Type B pancreatic cell (in vitro differentiated cells): ENCODE measurements at regions not wholly inside any gene's neighbourhood (a gene's known extent, or its start where the extent isn't known, plus 50 kb on each side); places are given as distances from the start of the nearest gene placed in this dataset.

Experiments used
- DNase-seq: peaks from one replicate; pipeline ENCODE4 v3.0.0; 2021; ENCODE audit warnings: mixed read lengths; ENCODE audit not compliant: unreplicated experiment; ENCODE audit errors: extremely low spot score
- H3K27ac Mint-ChIP-seq: 2 replicates; pipeline ENCODE4 v1.8.0; 2021; ENCODE audit warnings: mild to moderate bottlenecking, mixed read lengths
- H3K27me3 Mint-ChIP-seq: 2 replicates; pipeline ENCODE4 v1.8.0; 2021; ENCODE audit warnings: mixed read lengths
- H3K36me3 Mint-ChIP-seq: 2 replicates; pipeline ENCODE4 v1.8.0; 2021; ENCODE audit warnings: mixed read lengths
- H3K4me1 Mint-ChIP-seq: one replicate; pipeline ENCODE4 v1.8.0; 2021; ENCODE audit warnings: mixed read lengths; ENCODE audit not compliant: unreplicated experiment
- H3K4me3 Mint-ChIP-seq: 2 replicates; pipeline ENCODE4 v1.8.0; 2021; ENCODE audit warnings: mild to moderate bottlenecking, mixed read lengths
- H3K9me3 Mint-ChIP-seq: 2 replicates; pipeline ENCODE4 v1.8.0; 2021; ENCODE audit warnings: mixed read lengths
- CTCF ChIP-seq: fragments of 200-600 bp; sonication (generic); conservative IDR thresholded peaks from 2 replicates; pipeline ENCODE4 v1.5.0; 2021; ENCODE audit warnings: antibody characterized with exemption, mild to moderate bottlenecking

- Mint-ChIP-seq H3K36me3 (no peaks in the 10 kb centered on the region), H3K9me3 (peaks cover 5% of the 10 kb centered on the region), H3K4me3 (no peak overlapping the region), H3K27ac (no peak overlapping the region), H3K4me1 (peaks cover 9% of the 10 kb centered on the region), H3K27me3 (no peaks in the 10 kb centered on the region)
- no peak for DNase-seq
- peak; percentile 75 for TF ChIP-seq CTCF
These were observed 68.5 kb downstream of the TMCO5A start for GRCh38 chr15:38002883-38003477.

- no peaks in the 10 kb centered on the region for H3K27me3 Mint-ChIP-seq
- H3K27ac Mint-ChIP-seq: no peak overlapping the region
- peaks cover 2% of the 10 kb centered on the region for H3K9me3 Mint-ChIP-seq
- H3K4me3 Mint-ChIP-seq: no peak overlapping the region
- peaks cover 9% of the 10 kb centered on the region for H3K4me1 Mint-ChIP-seq
- DNase-seq: no peak
- H3K36me3 Mint-ChIP-seq: no peaks in the 10 kb centered on the region
- no peak for TF ChIP-seq CTCF
These were observed 69.9 kb downstream of the TMCO5A start for GRCh38 chr15:38004218-38004861.

- H3K4me3 Mint-ChIP-seq: no peak overlapping the region
- H3K27me3 Mint-ChIP-seq: no peaks in the 10 kb centered on the region
- no peak for TF ChIP-seq CTCF
- peak overlapping the region; percentile 3 for H3K27ac Mint-ChIP-seq
- no peaks in the 10 kb centered on the region for H3K36me3 Mint-ChIP-seq
- no peaks in the 10 kb centered on the region for H3K9me3 Mint-ChIP-seq
- no peak for DNase-seq
- H3K4me1 Mint-ChIP-seq: peaks cover 9% of the 10 kb centered on the region
These were observed 71.7 kb downstream of the TMCO5A start for GRCh38 chr15:38005953-38006808.

- H3K4me1 Mint-ChIP-seq: peaks cover 9% of the 10 kb centered on the region
- no peaks in the 10 kb centered on the region for H3K36me3 Mint-ChIP-seq
- no peaks in the 10 kb centered on the region for H3K9me3 Mint-ChIP-seq
- H3K27ac Mint-ChIP-seq: no peak overlapping the region
- no peak overlapping the region for H3K4me3 Mint-ChIP-seq
- no peaks in the 10 kb centered on the region for H3K27me3 Mint-ChIP-seq
- no peak for TF ChIP-seq CTCF
- DNase-seq: no peak
These were observed 76.0 kb downstream of the TMCO5A start for GRCh38 chr15:38010395-38010794.

- H3K36me3 Mint-ChIP-seq: no peaks in the 10 kb centered on the region
- H3K9me3 Mint-ChIP-seq: no peaks in the 10 kb centered on the region
- no peaks in the 10 kb centered on the region for H3K4me1 Mint-ChIP-seq
- TF ChIP-seq CTCF: no peak
- H3K4me3 Mint-ChIP-seq: no peak overlapping the region
- no peaks in the 10 kb centered on the region for H3K27me3 Mint-ChIP-seq
- no peak for DNase-seq
- H3K27ac Mint-ChIP-seq: no peak overlapping the region
These were observed 78.5 kb downstream of the TMCO5A start for GRCh38 chr15:38012894-38013293.
